Activated CD8-positive, alpha-beta memory T cell treated with anti-CD3 and anti-CD28 coated beads for 48 hours (primary cell): ENCODE measurements at regions not wholly inside any gene's neighbourhood (a gene's known extent, or its start where the extent isn't known, plus 50 kb on each side); places are given as distances from the start of the nearest gene placed in this dataset.
"Not testable (repeated sequence)": the region's sequence is repeated elsewhere in the genome, so short reads cannot be mapped to it uniquely, and the experiment has no call there.

Experiments used
- DNase-seq, 3 experiments: peaks; one replicate each; pipeline ENCODE4 v3.0.0-alpha.2; 2020; ENCODE audit warnings: low read depth in 2 of 3, low spot score in 2 of 3

GRCh38 chr4:25981749-25982148, 67.7 kb downstream of the SMIM20 start:
- DNase-seq, result no peak

- no peak for DNase-seq
Observed at GRCh38 chr4:25982962-25983361, 68.9 kb downstream of the SMIM20 start.

- no peak for DNase-seq
Observed at GRCh38 chr4:25984266-25984665, 70.2 kb downstream of the SMIM20 start.

- no peak for DNase-seq
Observed at GRCh38 chr4:25984796-25985195, 70.8 kb downstream of the SMIM20 start.

GRCh38 chr4:25986807-25987206, 72.8 kb downstream of the SMIM20 start:
- no peak for DNase-seq

- DNase-seq, result no peak
Observed at GRCh38 chr4:25991340-25991739, 77.3 kb downstream of the SMIM20 start.

- no peak for DNase-seq
Observed at GRCh38 chr4:25993395-25994185, 79.6 kb downstream of the SMIM20 start.

- not testable (repeated sequence) for DNase-seq
Observed at GRCh38 chr4:25994577-25994976, 80.6 kb downstream of the SMIM20 start.

- DNase-seq, result no peak
Observed at GRCh38 chr4:26000274-26000950, 86.4 kb downstream of the SMIM20 start.

- no peak for DNase-seq
Observed at GRCh38 chr4:26001413-26001812, 87.4 kb downstream of the SMIM20 start.

GRCh38 chr4:26001816-26002215, 87.8 kb downstream of the SMIM20 start:
- DNase-seq, result no peak

- no peak for DNase-seq
Observed at GRCh38 chr4:26003056-26003455, 89.0 kb downstream of the SMIM20 start.

GRCh38 chr4:26004290-26004689, 90.3 kb downstream of the SMIM20 start:
- DNase-seq, result no peak

GRCh38 chr4:26005764-26006163, 91.7 kb downstream of the SMIM20 start:
- DNase-seq, result no peak

- no peak for DNase-seq
Observed at GRCh38 chr4:26008737-26009136, 94.7 kb downstream of the SMIM20 start.

GRCh38 chr4:26009502-26009901, 95.5 kb downstream of the SMIM20 start:
- DNase-seq, result no peak

- no peak for DNase-seq
Observed at GRCh38 chr4:26010304-26010703, 96.3 kb downstream of the SMIM20 start.

GRCh38 chr4:26013629-26014028, 99.6 kb downstream of the SMIM20 start:
- no peak for DNase-seq

GRCh38 chr4:26015133-26015651, 101.2 kb downstream of the SMIM20 start:
- DNase-seq, result no peak

GRCh38 chr4:26015906-26016305, 101.9 kb downstream of the SMIM20 start:
- DNase-seq, result no peak

- no peak for DNase-seq
Observed at GRCh38 chr4:26017531-26017930, 103.5 kb downstream of the SMIM20 start.

GRCh38 chr4:26017961-26018700, 104.1 kb downstream of the SMIM20 start:
- DNase-seq, result not testable (repeated sequence)
